AG04449 (cell line): ENCODE measurements at regions not wholly inside any gene's neighbourhood (a gene's known extent, or its start where the extent isn't known, plus 50 kb on each side); places are given as distances from the start of the nearest gene placed in this dataset.

Experiments
- CTCF ChIA-PET: fragments of 350-600 bp; formaldehyde crosslinking; extraction: SDS; loops from one replicate; lab custom pipeline; 2021; ENCODE audit warnings: antibody characterized with exemption; lab: Yijun Ruan, JAX
- POLR2A ChIA-PET: fragments of 400-600, 350-600 bp; formaldehyde crosslinking; extraction: SDS; loops from one replicate; lab custom pipeline; 2020; ENCODE audit warnings: antibody characterized with exemption, inconsistent platforms; lab: Yijun Ruan, JAX
- DNase-seq: peaks from one replicate; pipeline ENCODE4 v3.0.0-alpha.2; 2010; ENCODE audit warnings: low read depth, low spot score
- H3K4me3 ChIP-seq: 2 replicates; pipeline ENCODE4 v1.5.1; 2011; ENCODE audit warnings: low read depth, mild to moderate bottlenecking, control low read depth, low read length
- TF ChIP-seq, protein P1 (sequence below): IDR thresholded peaks from one replicate; pipeline ENCODE4 v1.5.1; 2011; ENCODE audit warnings: mild to moderate bottlenecking, moderate library complexity, low read length, control low read depth, inconsistent platforms; ENCODE audit not compliant: insufficient read depth; ENCODE audit errors: missing control alignments

DNA sequence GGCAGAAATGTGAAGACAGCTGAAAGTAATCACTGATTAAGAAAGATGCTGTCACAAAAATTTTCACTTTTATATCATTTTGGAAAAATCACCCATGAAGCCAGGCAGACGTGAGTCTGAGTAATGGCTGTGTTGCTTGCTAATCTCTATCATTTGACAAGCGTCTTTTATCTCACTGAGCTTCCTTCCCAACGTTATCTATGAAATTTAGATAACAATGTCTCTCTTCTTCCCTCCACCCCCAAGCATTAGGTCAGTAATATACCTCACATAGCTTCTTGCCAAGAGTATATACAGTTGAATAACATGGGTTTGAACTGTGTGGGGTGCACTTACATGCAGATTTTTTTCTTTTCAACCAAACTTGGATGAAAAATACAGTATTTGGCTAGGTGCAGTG, 388.6 kb upstream of the NRXN1 start:
- ChIA-PET POLR2A (interaction anchor here (0.6 kb wide), 1 partner anchor 8 kb away, joined by 3 read pairs; no protein-coding TSS in a partner anchor), CTCF (no interaction called here)
- TF ChIP-seq, protein P1, sequence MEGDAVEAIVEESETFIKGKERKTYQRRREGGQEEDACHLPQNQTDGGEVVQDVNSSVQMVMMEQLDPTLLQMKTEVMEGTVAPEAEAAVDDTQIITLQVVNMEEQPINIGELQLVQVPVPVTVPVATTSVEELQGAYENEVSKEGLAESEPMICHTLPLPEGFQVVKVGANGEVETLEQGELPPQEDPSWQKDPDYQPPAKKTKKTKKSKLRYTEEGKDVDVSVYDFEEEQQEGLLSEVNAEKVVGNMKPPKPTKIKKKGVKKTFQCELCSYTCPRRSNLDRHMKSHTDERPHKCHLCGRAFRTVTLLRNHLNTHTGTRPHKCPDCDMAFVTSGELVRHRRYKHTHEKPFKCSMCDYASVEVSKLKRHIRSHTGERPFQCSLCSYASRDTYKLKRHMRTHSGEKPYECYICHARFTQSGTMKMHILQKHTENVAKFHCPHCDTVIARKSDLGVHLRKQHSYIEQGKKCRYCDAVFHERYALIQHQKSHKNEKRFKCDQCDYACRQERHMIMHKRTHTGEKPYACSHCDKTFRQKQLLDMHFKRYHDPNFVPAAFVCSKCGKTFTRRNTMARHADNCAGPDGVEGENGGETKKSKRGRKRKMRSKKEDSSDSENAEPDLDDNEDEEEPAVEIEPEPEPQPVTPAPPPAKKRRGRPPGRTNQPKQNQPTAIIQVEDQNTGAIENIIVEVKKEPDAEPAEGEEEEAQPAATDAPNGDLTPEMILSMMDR: no peak
- H3K4me3 ChIP-seq: no peak overlapping the region
- DNase-seq: no peak

DNA sequence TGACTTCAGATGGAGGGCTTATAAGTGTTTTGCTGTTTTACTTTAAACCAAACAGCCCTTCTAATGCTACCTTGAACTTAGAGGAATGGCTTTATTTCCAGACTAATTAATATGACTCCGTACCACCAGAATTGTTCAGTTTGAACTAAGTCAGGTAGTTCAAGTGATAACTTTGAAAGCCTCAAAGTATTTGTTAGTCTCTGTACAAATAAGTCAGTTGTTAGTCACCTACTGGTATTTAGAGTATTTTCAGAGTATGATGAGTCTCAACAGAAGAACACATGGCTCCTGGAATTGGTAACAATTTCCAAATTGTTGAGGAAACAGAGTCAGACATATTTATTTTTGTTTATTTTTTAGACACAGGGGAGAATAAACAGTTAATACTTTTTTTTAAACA, 381.8 kb upstream of the NRXN1 start:
- TF ChIP-seq, protein P1: no peak
- POLR2A ChIA-PET: no interaction called here
- H3K4me3 ChIP-seq: no peak overlapping the region
- no peak for DNase-seq
- CTCF ChIA-PET: no interaction called here

DNA sequence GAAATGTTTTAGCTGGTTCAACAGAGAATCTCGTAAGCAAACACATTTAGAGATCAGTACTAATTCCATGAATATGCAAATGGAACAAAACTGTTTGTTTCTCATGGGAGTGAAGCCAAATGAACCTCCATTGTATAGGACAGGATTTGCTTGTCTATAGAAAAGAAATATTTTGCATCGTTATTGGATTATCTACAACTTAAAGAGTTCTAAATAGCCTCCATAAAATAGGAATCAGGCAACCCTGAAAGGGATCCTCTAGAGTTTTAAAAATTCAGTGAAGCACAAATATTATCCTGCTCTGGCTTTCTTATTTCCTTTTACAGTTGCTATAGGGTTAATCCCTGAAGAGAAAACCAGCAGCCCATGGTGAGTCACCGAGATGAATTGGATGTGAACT, 378.4 kb upstream of the NRXN1 start:
- CTCF ChIA-PET: no interaction called here
- no peak for DNase-seq
- H3K4me3 ChIP-seq: no peak overlapping the region
- TF ChIP-seq, protein P1: no peak
- POLR2A ChIA-PET: no interaction called here

DNA sequence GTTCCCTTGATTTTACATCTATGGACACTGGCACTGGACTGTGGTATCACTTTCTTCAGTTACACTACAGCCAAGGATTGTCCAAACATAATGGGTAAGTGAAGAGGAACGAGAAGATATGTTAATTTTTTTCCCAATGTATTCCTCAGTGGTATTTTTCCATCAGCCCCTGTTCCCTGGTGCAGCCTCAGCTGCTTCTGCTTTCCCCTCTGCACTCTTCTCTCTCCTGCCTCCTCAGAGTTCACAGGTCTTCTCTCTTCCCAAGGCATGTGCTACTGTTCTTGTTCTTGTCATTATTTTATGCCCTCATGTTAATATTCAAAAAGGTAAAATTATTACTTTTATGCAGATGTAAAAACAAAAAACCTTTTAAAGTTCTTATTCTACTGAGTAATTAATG, 378.0 kb upstream of the NRXN1 start:
- H3K4me3 ChIP-seq: no peak overlapping the region
- no peak for DNase-seq
- TF ChIP-seq, protein P1: no peak
- ChIA-PET POLR2A (no interaction called here), CTCF (no interaction called here)

DNA sequence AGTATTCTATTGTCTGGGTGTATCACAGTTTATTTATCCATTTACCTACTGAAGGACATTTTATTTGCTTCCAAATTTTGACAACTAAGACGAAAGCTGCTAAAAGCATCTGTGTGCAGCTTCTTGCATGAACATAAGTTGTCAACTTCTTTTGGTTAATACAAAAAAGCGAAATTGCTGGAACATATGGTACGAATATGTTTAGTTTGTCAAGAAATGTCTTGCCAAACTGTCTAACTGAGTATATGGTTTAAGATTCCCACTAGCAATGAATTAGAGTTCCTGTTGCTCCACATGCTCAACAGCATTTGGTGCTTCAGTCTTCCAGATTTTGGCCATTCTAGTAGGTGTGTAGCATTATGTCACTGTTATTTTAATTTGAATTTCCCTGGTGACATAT, 372.3 kb upstream of the NRXN1 start:
- CTCF ChIA-PET: no interaction called here
- POLR2A ChIA-PET: no interaction called here
- DNase-seq: no peak
- TF ChIP-seq, protein P1: no peak
- no peak overlapping the region for H3K4me3 ChIP-seq

DNA sequence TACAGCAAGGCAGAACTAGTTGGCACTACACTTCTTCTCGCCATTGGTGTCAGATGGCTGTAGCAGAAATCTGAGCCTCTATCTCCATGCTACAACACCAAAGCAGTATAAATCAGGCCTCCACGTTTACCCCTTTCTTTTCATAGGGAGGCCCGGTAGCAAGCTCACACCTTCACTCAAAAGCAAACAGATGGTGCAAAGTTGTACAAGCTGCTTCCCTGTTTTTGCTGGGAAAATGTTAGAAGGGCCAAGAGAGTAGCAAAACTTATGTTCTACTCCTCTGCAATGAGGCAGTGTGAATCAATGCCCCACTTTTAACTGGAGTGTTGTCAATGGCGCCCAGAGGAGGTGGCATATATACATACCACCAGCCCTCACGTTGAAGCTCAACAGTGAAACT, 369.6 kb upstream of the NRXN1 start:
- CTCF ChIA-PET: no interaction called here
- DNase-seq: no peak
- POLR2A ChIA-PET: no interaction called here
- TF ChIP-seq, protein P1: no peak
- no peak overlapping the region for H3K4me3 ChIP-seq
